ENCODE measurements at regions not wholly inside any gene's neighbourhood (a gene's known extent, or its start where the extent isn't known, plus 50 kb on each side); places are given as distances from the start of the nearest gene placed in this dataset.
"Not testable (repeated sequence)": the region's sequence is repeated elsewhere in the genome, so short reads cannot be mapped to it uniquely, and the experiment has no call there.

DNA sequence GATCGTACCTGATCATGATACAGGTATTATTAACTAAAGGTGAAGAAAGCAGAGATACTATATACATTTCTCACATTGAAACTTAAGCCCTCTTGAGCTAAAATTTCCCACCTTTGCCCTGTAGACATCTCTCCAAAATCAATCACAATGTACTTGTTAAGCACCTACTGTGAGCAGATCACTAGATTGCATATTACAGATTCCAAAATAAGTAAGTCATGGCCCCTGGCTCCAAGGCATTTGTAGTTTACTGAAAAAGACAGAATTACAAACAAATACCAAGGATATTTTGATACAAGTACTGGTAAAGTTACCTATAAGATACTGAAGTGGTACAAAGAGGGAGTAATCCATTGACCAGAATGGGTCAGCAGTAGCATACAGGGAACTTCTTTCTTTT is 455.3 kb downstream of the STK39 start:
- no peak for DNase-seq (ENCODE audit: low read depth)

DNA sequence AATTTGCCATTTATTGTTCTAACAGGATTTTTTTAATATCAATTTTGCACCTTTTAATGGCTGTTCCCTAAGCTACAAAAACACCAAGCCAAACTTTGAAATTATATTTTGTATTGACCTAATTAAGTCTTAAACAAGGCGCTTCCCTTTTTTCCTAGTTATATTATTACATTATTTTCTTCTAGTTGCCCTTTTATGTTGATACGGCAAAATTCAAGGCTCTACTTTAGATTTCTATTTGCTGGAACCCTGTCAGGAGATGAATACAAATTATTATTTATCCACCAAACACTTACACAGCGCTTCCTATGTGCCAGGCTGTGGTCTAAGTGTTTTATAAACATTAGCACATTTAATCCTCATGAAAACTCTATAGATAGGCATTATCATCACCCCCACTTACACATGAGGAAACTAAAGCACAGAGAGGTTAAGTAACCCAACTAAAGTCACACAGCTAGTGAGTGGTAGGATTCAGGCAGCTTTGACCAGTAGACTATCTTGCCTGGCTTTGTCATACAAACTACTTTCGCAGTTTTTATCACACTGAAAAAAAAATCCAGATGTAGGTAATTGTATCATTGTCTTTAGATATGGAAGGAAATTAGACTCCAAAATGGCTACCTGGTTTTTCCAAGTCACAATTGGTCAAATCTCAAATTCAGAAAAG is 456.5 kb downstream of the STK39 start:
- no peak for DNase-seq (ENCODE audit: low read depth)

DNA sequence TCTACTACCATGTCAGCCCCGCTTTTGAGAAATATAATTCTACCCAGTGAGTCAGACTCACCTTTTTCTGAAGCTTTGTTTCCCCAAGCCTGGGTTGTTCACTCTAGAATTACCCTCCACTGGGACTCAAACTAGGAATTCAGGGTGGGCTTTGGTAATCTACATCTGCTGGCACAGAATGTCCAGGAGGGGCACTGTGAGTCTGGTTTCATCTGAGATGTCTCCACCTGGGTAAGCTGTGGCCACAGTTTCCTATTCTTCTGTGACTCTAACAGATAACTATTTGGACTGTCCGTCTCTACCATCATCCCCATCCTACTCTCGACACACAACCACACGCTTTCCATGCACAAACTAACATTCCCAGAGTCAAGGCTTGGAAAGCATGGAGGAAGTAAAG is 457.2 kb downstream of the STK39 start:
- DNase-seq (ENCODE audit: low read depth) = no peak

- no peak for DNase-seq (ENCODE audit: low read depth)
Measured at GRCh38 chr2:167787562-167787961, 459.8 kb downstream of the STK39 start.

DNA sequence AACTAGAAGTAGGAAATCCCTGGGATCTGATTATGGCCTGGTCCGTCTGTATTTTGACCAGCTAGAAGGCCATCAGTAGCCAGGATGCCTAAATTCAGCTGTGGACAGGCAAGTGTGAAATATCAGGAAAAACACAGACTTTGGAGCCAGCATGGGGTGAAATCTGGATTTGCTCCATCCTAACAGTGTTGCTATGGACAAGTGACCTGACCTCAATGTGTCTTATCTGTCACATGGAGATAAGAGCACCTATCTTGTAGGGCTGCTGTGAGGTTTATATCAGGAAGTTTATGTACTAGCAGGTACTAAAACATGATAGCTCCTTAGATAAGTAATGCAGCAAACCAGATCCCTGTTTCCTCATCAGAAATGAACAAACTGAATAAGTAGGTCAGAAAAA is 460.4 kb downstream of the STK39 start:
- DNase-seq (ENCODE audit: low read depth) = no peak

DNA sequence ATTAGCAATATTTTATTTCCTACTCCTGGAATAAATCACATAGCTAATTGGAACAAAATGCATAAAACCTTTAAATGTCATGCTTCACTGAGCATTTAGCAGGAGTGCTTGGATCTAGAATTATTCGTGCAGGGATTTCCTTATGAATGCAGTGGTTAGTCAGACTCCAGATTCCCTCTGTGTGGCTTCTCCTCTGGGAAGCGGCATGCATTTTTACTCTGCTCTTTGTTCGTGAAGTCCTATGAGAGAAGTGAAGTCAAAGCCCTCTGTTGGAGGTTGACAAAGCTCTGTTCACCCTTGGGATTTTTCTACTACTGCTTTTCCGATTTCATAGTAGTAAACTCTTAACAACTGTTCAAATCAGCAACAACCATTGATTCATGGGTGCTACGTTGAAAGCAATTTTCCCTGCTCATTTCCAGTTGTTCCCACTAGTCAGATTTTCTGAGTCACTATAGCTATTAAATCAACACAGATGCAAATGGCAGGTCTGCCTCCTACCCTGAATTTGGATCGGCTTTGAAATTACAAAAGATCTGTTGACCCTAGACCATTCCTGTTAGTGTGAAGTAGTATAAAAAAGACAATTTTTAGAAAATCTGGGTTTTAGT is 461.7 kb downstream of the STK39 start:
- peak; percentile 5 for DNase-seq (ENCODE audit: low read depth)

GRCh38 chr2:167784084-167784425 is 463.3 kb downstream of the STK39 start:
- peak; percentile 67 for DNase-seq (ENCODE audit: low read depth)

DNA sequence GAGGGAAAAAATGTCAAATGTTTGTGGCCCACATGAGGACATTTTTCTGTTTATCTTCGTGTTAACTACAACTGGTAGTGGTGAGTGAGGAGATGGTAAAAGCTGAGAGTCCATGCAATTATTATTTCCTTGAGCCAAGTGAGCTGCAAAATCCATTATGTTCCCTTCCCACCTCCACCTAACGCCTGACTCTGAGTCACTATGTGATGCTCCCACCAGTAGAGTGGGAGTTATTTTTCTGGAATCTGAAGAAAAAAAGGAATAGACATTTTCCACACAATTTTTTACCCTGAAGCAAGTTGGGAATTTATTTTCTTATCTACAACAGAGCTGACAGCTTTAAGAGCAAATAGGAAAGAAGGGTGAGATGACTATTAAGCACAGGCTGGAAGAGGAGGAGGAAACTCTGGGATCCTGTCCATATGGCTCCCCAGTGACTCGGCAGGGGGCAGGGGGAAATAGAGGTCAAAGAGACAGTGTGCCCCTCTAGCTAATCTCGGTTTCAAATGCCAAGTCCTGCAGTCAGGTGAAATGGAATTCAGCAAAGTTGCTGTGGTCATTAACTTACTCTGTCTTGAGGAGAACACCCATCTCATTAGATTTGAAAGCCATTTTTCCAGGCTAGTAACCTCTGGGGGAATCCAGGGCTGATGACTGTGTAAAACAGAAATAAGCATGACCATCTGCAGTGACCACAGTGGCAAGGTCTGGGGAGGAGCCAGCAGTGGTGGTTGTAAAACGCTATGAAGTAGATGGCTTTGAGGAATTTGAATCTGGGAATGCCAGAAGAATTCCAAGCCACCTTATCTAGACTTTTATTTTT is 463.9 kb downstream of the STK39 start:
- peak; percentile 67 for DNase-seq (ENCODE audit: low read depth)

DNA sequence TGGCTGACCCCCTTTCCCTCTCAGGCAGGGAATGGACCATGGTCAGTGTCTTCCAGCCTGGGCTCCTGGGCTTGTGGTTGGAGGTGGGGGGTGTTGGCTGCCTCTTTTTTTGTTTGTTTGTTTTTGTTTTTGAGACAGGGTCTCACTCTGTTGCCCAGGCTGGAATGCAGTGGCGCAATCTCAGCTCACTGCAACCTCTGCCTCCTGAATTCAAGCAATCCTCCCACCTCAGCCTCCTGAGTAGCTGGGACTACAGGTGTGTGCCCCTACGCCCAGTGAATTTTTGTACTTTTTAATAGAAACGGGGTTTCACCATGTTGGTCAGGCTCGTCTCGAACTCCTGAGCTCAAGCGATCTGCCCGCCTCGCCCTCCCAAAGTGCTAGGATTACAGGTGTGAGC is 465.8 kb downstream of the STK39 start:
- not testable (repeated sequence) for DNase-seq (ENCODE audit: low read depth)

DNA sequence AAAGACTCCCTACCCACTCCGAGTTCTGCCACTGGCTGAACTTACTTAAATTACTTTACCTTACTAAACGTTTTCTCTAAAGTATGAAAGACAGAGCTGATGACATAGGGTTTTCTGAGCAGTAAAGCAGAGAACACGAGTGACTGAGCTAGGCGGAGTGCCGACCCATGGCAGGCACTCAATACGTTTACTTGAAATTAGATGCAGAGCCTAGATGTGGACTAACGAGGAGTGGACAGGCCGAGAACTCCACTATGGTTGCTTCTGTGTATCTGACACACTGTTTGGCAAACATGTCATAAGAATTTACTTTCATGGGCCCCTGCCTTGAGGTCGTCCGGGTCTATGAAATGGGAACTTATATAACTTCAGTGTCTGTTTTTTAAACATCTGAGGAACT is 471.0 kb downstream of the STK39 start:
- DNase-seq (ENCODE audit: low read depth) = no peak

DNA sequence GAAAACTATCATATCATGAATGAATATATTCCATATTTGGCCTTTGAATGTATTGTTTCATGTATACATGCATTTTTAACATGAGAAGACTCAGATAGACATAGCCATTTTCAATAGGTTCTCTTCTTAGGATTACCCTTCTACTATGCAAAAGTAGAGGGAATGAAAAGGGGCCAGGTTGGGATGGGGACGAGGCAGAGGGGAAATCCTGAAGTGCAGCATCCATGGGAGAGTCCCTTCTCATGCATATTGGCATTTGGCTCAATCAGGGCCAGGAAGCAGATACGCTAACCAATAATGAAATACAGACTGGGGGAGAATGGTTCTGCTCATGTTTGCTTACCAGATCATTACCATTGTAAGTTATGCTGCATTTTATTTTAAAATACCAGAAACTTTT is 475.8 kb downstream of the STK39 start:
- no peak for DNase-seq (ENCODE audit: low read depth)

DNA sequence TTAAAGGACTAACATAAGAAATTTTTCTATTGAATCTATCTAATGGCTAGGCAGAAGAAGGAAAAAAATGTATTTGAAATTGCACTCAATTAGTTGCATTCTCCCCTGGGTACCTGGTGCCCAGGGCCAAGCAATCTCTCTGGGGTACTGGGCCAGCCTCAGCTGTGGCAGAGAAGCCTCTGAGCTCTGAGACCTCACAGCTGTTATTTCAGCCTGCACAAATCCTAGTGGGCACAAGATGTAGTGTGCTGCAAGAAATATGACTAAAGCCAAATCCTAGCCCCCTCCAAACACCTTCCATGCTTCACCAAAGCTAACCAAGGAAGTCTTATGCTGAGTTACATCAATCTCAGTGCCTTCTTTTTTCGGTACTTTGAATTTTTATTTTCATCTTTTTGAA is 478.4 kb downstream of the STK39 start:
- no peak for DNase-seq (ENCODE audit: low read depth)

DNA sequence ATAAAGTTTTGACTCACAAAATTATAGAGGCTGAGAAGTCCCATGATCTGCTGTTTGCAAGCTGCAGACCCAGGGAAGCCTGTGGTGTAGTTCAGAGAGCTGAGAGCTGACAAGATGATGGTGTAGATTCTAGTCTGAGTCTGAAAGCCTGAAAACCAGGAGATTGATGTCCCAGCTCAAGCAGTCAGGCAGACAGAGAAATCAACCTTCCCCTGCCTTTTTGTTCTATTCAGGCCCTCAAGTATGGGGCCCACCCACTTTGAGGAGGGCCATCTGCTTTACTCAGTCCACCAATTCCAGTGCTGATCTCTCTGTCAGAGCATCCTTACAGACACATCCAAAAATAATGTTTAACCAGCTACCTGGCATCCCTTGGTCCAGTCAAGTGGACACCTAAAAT is 479.6 kb downstream of the STK39 start:
- no peak for DNase-seq (ENCODE audit: low read depth)

DNA sequence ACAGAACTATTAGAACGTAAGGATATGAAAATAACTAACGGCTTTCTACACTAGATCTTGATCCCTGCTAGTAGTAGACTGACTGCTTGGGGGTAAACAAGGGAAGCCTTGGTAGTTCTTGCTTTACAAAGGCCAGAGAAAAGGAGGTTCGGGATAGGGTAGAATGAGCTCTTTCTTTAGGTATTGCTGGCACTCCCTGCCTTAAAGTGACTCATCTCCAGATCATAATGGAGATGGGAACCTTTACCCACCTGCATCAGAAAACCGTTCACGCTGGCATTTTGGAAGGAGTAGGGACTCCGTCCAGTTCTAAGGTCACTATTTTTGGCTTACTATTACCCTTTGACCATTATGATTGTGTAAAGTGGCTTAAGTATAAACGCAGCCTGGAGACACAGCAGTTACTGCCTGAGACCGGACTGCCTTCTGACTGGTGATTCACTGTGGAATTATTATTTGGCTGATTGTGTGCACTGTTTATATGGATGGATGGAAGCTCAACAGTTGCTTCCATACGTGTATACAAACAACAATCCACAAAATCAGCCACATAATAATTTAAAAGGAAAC is 482.5 kb downstream of the STK39 start:
- no peak for DNase-seq (ENCODE audit: low read depth)

- DNase-seq (ENCODE audit: low read depth) = no peak
Measured at GRCh38 chr2:167761465-167762136, 485.8 kb downstream of the STK39 start.

GRCh38 chr2:167759531-167759930 is 487.9 kb downstream of the STK39 start:
- DNase-seq (ENCODE audit: low read depth) = no peak

DNA sequence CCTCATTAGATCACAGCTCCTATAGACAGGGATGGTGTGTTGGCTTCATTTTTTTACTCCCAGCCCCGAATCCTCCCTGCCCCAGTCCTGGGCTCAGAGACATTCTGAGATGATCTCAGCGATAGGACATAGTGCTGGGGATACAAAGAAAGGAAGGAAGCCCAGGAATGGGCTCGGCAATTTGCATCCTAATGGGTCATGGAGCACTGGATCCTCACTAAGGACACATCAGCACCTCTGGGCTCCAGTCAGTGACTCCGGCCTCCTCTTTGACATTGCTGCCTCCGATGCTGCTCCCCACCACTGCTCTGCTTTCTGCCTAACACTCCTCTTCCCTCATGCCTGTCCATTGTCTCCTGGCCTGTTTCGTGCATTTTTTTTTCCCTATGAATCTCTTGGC is 489.1 kb downstream of the STK39 start:
- no peak for DNase-seq (ENCODE audit: low read depth)

DNA sequence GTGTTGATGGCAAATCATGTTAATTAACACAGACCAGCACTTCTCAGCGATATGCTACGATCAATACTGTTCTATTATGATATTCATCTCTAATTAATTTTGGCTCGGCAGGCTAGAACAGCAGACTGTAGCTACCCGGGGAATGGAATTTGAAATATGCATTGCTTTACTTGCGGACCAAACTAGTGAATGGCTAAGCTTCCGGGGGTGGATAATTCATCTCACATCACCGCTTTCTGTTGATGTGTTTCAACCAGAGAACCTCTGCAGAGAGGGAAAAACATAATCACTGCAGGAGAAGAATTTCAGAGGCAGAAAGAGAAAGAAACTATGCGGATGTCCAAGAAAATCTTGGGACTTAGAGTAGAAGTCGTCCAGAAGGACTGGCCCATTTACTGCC is 490.9 kb downstream of the STK39 start:
- DNase-seq (ENCODE audit: low read depth) = no peak

GRCh38 chr2:167753142-167753541 is 494.3 kb downstream of the STK39 start:
- DNase-seq (ENCODE audit: low read depth) = no peak

- DNase-seq (ENCODE audit: low read depth) = no peak
Measured at GRCh38 chr2:167752734-167753133, 494.7 kb downstream of the STK39 start.

DNA sequence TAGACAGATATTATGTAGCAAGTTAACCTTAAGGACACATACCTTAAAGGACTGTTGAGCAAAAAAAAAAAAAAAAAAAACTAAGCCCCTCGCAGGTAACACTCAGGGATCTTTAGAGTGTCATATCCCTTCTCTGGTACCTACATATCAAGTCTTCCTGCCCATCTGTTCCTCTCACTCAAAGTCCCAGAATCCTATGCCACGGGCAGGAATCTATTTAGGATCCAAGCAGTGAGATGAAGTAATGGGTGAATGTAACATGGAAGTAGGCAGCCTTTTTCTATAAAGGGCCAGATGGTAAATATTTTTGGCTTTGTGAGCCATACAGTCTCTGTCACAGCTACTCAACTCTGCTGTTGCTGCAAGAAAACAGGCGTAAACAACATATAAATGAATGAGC is 496.7 kb downstream of the STK39 start:
- no peak for DNase-seq (ENCODE audit: low read depth)

DNA sequence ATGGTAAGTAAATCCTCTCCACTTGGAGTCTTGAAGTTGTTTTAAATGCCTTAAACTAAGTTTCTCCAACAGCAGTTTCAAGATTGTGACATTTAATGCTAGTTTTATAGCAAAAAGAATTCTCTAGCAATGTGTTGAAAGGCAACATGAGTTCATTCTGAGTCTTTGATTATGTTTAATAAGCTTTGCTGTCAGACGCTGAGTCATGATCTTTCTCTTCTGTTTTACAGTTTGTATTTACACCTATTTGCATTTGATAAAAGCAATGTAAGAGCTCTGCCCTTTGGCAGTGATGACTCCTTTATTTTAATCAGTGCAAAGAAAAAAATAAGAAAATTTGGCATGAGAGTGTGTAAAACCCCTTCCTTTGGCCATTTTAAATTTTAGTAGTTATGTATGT is 497.7 kb downstream of the STK39 start:
- DNase-seq (ENCODE audit: low read depth) = no peak

Measured in Daoy (cell line).